Keratinocyte (primary cell): ENCODE measurements at regions not wholly inside any gene's neighbourhood (a gene's known extent, or its start where the extent isn't known, plus 50 kb on each side); places are given as distances from the start of the nearest gene placed in this dataset.

Experiments used
- EZH2 ChIP-seq: IDR thresholded peaks from one replicate; pipeline ENCODE4 v1.6.1; 2012; ENCODE audit warnings: inconsistent platforms, mild to moderate bottlenecking, low read length, moderate library complexity
- TF ChIP-seq, protein P1 (sequence below), 3 experiments: IDR thresholded peaks in 1 of 3; conservative IDR thresholded peaks in 1 of 3; optimal IDR thresholded peaks in 1 of 3; 2 replicates in 2 of 3; 3 replicates in 1 of 3; pipeline versions ENCODE3 to v1.5.1; 2011; ENCODE audit warnings: low read length in 3 of 3, mild to moderate bottlenecking in 3 of 3, moderate library complexity in 2 of 3, control low read depth in 1 of 3, inconsistent platforms in 1 of 3; ENCODE audit not compliant: insufficient read depth in 2 of 3; ENCODE audit errors: extremely low read depth in 1 of 3

DNA sequence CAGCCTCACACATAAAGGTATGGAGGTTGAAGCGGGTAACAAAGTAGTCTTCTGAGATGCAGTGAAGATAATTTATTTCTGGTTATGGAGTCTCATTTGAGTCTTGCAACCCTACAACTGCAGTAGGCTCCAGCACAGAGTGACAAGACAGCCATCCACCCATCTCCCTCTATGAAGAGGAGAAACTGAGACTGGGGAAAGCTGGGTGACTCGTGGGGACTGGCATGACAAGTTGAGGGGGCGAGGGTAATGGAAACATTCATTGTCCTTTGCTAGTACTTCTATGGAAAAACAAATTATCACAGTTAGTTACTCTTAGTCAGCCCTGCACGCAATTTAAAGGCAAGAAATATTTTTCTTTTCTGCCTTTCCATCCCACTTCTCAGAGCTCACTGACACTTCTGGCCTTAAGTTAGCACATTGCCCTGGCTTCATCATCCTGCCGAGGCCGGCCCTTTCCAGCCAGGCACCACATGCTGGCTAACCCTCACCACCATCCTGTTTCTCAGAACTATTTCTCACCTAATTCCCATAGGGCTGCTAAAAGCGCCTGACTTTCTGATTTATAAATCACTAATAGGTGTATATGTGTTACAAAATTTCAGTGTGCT, 361.1 kb downstream of the ETS1 start:
- TF ChIP-seq, protein P1, sequence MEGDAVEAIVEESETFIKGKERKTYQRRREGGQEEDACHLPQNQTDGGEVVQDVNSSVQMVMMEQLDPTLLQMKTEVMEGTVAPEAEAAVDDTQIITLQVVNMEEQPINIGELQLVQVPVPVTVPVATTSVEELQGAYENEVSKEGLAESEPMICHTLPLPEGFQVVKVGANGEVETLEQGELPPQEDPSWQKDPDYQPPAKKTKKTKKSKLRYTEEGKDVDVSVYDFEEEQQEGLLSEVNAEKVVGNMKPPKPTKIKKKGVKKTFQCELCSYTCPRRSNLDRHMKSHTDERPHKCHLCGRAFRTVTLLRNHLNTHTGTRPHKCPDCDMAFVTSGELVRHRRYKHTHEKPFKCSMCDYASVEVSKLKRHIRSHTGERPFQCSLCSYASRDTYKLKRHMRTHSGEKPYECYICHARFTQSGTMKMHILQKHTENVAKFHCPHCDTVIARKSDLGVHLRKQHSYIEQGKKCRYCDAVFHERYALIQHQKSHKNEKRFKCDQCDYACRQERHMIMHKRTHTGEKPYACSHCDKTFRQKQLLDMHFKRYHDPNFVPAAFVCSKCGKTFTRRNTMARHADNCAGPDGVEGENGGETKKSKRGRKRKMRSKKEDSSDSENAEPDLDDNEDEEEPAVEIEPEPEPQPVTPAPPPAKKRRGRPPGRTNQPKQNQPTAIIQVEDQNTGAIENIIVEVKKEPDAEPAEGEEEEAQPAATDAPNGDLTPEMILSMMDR (optimal IDR thresholded peaks at IDR 0.05 in 1 of 3, IDR thresholded peaks at IDR 0.05 in 1 of 3, conservative IDR thresholded peaks at IDR 0.05 in 1 of 3; ENCODE audit: extremely low read depth in 1 of 3, insufficient read depth in 2 of 3, low read length in 3 of 3), result no peak
- no peak for TF ChIP-seq EZH2
